GM10266 (cell line): ENCODE measurements at regions not wholly inside any gene's neighbourhood (a gene's known extent, or its start where the extent isn't known, plus 50 kb on each side); places are given as distances from the start of the nearest gene placed in this dataset.

Source experiments
- DNase-seq: peaks from one replicate; pipeline ENCODE4 v3.0.0; 2012; ENCODE audit errors: extremely low spot score
- CTCF ChIP-seq: IDR thresholded peaks from 2 replicates; pipeline ENCODE4 v1.5.1; 2012; ENCODE audit warnings: mild to moderate bottlenecking, low read depth; ENCODE audit not compliant: control insufficient read depth, insufficient read depth; ENCODE audit errors: missing control alignments

- no peak for DNase-seq
- no peak for TF ChIP-seq CTCF
These were observed 56.0 kb upstream of the CD53 start for GRCh38 chr1:110816945-110817344.

- DNase-seq: no peak
- no peak for TF ChIP-seq CTCF
These were observed 61.4 kb upstream of the CD53 start for GRCh38 chr1:110811529-110811928.

GRCh38 chr1:110800079-110800478 is 72.9 kb upstream of the CD53 start:
- no peak for DNase-seq
- no peak for TF ChIP-seq CTCF

GRCh38 chr1:110798691-110799256 is 74.2 kb upstream of the CD53 start:
- no peak for TF ChIP-seq CTCF
- DNase-seq: no peak

GRCh38 chr1:110788673-110789072 is 84.3 kb upstream of the CD53 start:
- DNase-seq: no peak
- TF ChIP-seq CTCF: no peak

GRCh38 chr1:110787328-110788071 is 85.4 kb upstream of the CD53 start:
- TF ChIP-seq CTCF: no peak

GRCh38 chr1:110786802-110787327 is 86.1 kb upstream of the CD53 start:
- TF ChIP-seq CTCF: no peak
- DNase-seq: no peak

More at GRCh38 chr1:110787328-110788071, 85.4 kb upstream of the CD53 start:
- no peak for DNase-seq
